ENCODE measurements at regions not wholly inside any gene's neighbourhood (a gene's known extent, or its start where the extent isn't known, plus 50 kb on each side); places are given as distances from the start of the nearest gene placed in this dataset.

DNA sequence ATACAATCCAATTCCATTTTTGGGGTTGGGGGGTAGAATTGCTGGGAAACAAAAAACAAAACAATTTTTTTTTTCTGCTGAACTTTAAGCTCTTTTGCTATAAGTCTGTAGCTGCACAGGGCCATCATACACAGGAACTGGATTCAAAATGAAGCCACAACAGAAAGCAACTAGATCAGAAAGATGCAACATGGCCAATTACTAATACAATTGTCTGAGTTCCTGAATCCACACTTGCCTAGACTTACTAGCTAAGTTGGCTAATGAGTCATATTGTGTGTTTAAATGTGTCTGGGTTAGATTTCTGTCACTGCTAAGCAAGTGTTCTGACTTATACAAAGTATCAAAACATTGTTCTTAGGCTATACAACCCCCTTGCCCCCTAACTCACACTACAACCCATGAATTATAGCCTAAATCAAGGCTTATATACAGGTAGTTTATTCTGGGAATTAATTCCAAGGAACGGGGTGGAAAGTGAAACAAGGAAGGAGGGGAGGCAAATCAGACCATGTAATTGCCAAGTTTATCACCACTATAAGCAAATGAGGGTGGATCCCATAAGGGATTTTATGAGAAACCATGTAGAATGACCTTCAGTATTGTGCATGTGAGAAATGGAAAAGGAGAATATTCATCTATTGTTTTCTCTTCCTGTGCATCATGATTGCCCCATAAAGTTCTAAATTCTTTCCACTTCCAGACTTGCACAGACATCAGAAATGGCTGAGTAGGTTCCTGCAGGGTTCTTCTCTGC lies 337.9 kb upstream of the SORCS1 start:
- Histone ChIP-seq H3K36me3 (no peaks in the 10 kb centered on the region), H3K4me3 (no peak overlapping the region), H3K27ac (no peak overlapping the region), H3K27me3 (no peaks in the 10 kb centered on the region), H3K4me1 (no peaks in the 10 kb centered on the region), H3K9me3 (peaks cover 0 to 12% (median 0%) of the 10 kb centered on the region in 4 donors)
- no peak for DNase-seq (ENCODE audit: low spot score in 2 of 2)
- WGBS, 2 donors = 79 to 83% methylated on average over 1 of the region's 1 CpG
- TF ChIP-seq EP300 (IDR thresholded peaks at IDR 0.05) = no peak

DNA sequence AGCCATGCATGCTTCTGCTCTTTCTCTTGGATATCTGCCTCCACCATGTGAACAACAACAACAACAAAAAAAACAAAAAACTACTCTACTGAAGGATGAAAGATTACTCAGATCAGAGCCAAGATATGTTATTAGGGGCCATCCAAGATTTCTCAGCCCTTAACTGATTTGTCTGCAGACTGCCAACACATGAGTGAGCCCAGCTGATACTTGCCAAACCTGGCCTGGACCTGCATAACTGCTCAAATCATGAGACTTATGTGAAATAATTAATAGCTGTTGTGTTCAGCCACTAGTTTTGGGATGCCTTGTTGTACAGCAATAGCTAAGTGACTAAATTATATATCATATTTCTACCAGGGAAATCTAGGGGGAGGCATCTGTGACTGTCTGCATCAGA lies 334.5 kb upstream of the SORCS1 start:
- Histone ChIP-seq H3K27me3 (no peaks in the 10 kb centered on the region), H3K36me3 (no peaks in the 10 kb centered on the region), H3K9me3 (peaks cover 0 to 6% (median 0%) of the 10 kb centered on the region in 4 donors), H3K4me3 (no peak overlapping the region), H3K27ac (no peak overlapping the region), H3K4me1 (no peaks in the 10 kb centered on the region)
- TF ChIP-seq CTCF (IDR thresholded peaks at IDR 0.05) (no peak), POLR2A (IDR thresholded peaks at IDR 0.05) (no peak), EP300 (IDR thresholded peaks at IDR 0.05) (no peak)
- DNase-seq (ENCODE audit: low spot score in 2 of 2) = no peak

DNA sequence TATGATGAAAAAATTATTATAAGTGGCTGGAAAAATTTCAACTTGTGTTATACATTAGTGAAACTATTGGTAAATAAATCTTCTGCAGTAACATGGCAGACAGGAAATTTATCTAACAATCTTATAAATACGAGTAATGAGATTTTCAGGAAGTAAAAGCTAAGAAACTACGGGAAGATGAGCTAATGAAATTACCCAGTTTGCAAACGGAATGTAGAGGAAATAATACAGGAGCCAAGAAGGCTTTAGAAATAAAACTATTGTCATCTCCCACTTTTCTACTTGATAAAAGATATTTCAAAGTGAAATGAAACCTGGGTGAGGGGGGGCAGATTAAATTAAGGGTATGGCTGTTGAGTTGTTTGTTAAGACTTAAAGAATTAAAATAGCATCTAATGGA lies 332.5 kb upstream of the SORCS1 start:
- Histone ChIP-seq H3K36me3 (no peaks in the 10 kb centered on the region), H3K4me1 (no peaks in the 10 kb centered on the region), H3K4me3 (no peak overlapping the region), H3K27me3 (no peaks in the 10 kb centered on the region), H3K9me3 (no peaks in the 10 kb centered on the region), H3K27ac (no peak overlapping the region)
- 70 to 74% methylated on average over 3 of the region's 3 CpGs for WGBS, 2 donors
- TF ChIP-seq POLR2A (IDR thresholded peaks at IDR 0.05) (no peak), EP300 (IDR thresholded peaks at IDR 0.05) (no peak), CTCF (IDR thresholded peaks at IDR 0.05) (no peak)
- no peak for DNase-seq (ENCODE audit: low spot score in 2 of 2)

DNA sequence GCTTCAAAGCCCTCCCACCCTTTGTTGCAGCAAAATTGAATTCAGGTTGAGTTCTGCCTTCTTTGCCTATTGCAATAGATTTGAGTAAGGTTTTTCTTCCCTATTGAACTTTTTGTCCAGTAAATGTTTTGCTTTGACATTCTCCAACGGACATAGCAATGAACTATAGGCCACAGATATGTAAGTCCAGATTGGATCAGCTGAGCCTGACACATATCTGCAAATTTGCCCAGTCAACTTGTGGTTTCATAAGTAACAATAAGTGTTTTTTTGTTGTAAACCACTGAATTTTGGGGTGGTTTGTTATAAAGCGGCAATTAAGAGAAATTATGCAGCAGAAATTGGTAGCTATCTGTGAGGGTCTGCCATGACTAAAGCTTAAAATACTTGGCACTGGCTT lies 332.1 kb upstream of the SORCS1 start:
- Histone ChIP-seq H3K4me3 (no peak overlapping the region), H3K27ac (no peak overlapping the region), H3K4me1 (no peaks in the 10 kb centered on the region), H3K27me3 (no peaks in the 10 kb centered on the region), H3K9me3 (no peaks in the 10 kb centered on the region), H3K36me3 (no peaks in the 10 kb centered on the region)
- WGBS, 2 donors = 53 to 59% methylated on average over 2 of the region's 2 CpGs
- TF ChIP-seq POLR2A (IDR thresholded peaks at IDR 0.05) (no peak), CTCF (IDR thresholded peaks at IDR 0.05) (no peak), EP300 (IDR thresholded peaks at IDR 0.05) (no peak)
- DNase-seq (ENCODE audit: low spot score in 2 of 2) = no peak

GRCh38 chr10:107492389-107492788 lies 327.9 kb upstream of the SORCS1 start:
- Histone ChIP-seq H3K9me3 (no peaks in the 10 kb centered on the region), H3K4me3 (no peak overlapping the region), H3K4me1 (no peaks in the 10 kb centered on the region), H3K27ac (no peak overlapping the region), H3K27me3 (no peaks in the 10 kb centered on the region), H3K36me3 (no peaks in the 10 kb centered on the region)
- 74 to 80% methylated on average over 1 of the region's 1 CpG for WGBS, 2 donors
- DNase-seq (ENCODE audit: low spot score in 2 of 2) = no peak
- no peak for TF ChIP-seq POLR2A (IDR thresholded peaks at IDR 0.05)
- no peak for TF ChIP-seq EP300 (IDR thresholded peaks at IDR 0.05)
- no peak for TF ChIP-seq CTCF (IDR thresholded peaks at IDR 0.05)

All from tibial nerve (tissue), 4 donors.